H9 (cell line): ENCODE measurements at regions not wholly inside any gene's neighbourhood (a gene's known extent, or its start where the extent isn't known, plus 50 kb on each side); places are given as distances from the start of the nearest gene placed in this dataset.

Experiments
- DNase-seq: peaks from one replicate; pipeline ENCODE4 v3.0.0-alpha.2; 2017
- H2AFZ ChIP-seq: one replicate; pipeline ENCODE4 v1.6.1; 2013; ENCODE audit warnings: mild to moderate bottlenecking, low read length, control low read depth, moderate library complexity
- H2AK5ac ChIP-seq: 2 replicates; pipeline ENCODE4 v1.6.1; 2013; ENCODE audit warnings: low read length, control low read depth, mixed read lengths; ENCODE audit not compliant: insufficient read length
- H2BK120ac ChIP-seq: one replicate; pipeline ENCODE4 v1.6.1; 2013; ENCODE audit warnings: low read depth, mild to moderate bottlenecking, low read length, control low read depth, inconsistent platforms; ENCODE audit not compliant: poor library complexity, severe bottlenecking
- H2BK12ac ChIP-seq: 2 replicates; pipeline ENCODE4 v1.6.1; 2013; ENCODE audit warnings: low read length, control low read depth, mixed read lengths, low read depth; ENCODE audit not compliant: insufficient read length
- H2BK15ac ChIP-seq: 2 replicates; pipeline ENCODE4 v1.6.1; 2013; ENCODE audit warnings: low read depth, low read length, control low read depth
- H2BK20ac ChIP-seq: one replicate; pipeline ENCODE4 v1.6.1; 2013; ENCODE audit warnings: low read depth, mild to moderate bottlenecking, low read length, control low read depth, inconsistent platforms; ENCODE audit not compliant: poor library complexity, severe bottlenecking
- H2BK5ac ChIP-seq: 2 replicates; pipeline ENCODE4 v1.6.1; 2013; ENCODE audit warnings: low read length, control low read depth, mixed read lengths; ENCODE audit not compliant: insufficient read length
- H3K14ac ChIP-seq: 2 replicates; pipeline ENCODE4 v1.6.1; 2013; ENCODE audit warnings: low read length, control low read depth; ENCODE audit not compliant: insufficient read depth
- H3K18ac ChIP-seq: 2 replicates; pipeline ENCODE4 v1.6.1; 2013; ENCODE audit warnings: low read depth, mild to moderate bottlenecking, mixed read lengths, low read length, control low read depth; ENCODE audit not compliant: insufficient read length
- H3K23ac ChIP-seq: 2 replicates; pipeline ENCODE4 v1.6.1; 2013; ENCODE audit warnings: low read length, control low read depth, mixed read lengths, low read depth; ENCODE audit not compliant: insufficient read length
- H3K23me2 ChIP-seq: 2 replicates; pipeline ENCODE4 v1.6.1; 2013; ENCODE audit warnings: low read depth, mild to moderate bottlenecking, mixed read lengths, low read length, control low read depth; ENCODE audit not compliant: insufficient read length, poor library complexity, severe bottlenecking
- H3K27ac ChIP-seq: 2 replicates; pipeline ENCODE4 v1.5.1; 2013; ENCODE audit warnings: low read length, control low read depth, mixed read lengths, low read depth; ENCODE audit not compliant: insufficient read length
- H3K27me3 ChIP-seq: 2 replicates; pipeline ENCODE4 v1.6.1; 2013; ENCODE audit warnings: low read length, control low read depth, inconsistent platforms; ENCODE audit not compliant: insufficient read depth
- H3K4ac ChIP-seq: 2 replicates; pipeline ENCODE4 v1.6.1; 2013; ENCODE audit warnings: low read depth, mild to moderate bottlenecking, control low read depth, inconsistent platforms, low read length, moderate library complexity
- H3K4me1 ChIP-seq: 2 replicates; pipeline ENCODE4 v1.6.1; 2013; ENCODE audit warnings: low read length, control low read depth, inconsistent platforms; ENCODE audit not compliant: insufficient read depth
- H3K4me2 ChIP-seq: 2 replicates; pipeline ENCODE4 v1.6.1; 2013; ENCODE audit warnings: low read length, control low read depth, mixed read lengths; ENCODE audit not compliant: insufficient read length, insufficient read depth
- H3K56ac ChIP-seq: 2 replicates; pipeline ENCODE4 v1.6.1; 2013; ENCODE audit warnings: low read depth, mild to moderate bottlenecking, mixed read lengths, low read length, control low read depth; ENCODE audit not compliant: insufficient read length
- H3K79me1 ChIP-seq: 2 replicates; pipeline ENCODE4 v1.6.1; 2013; ENCODE audit warnings: low read depth, mild to moderate bottlenecking, moderate library complexity, low read length, control low read depth, inconsistent platforms; ENCODE audit not compliant: insufficient read depth, poor library complexity, severe bottlenecking
- H3K79me2 ChIP-seq: 2 replicates; pipeline ENCODE4 v1.6.1; 2013; ENCODE audit warnings: low read length, control low read depth, inconsistent platforms; ENCODE audit not compliant: insufficient read depth
- H3K9ac ChIP-seq: 2 replicates; pipeline ENCODE4 v1.6.1; 2013; ENCODE audit warnings: low read length, control low read depth, mixed read lengths; ENCODE audit not compliant: insufficient read length; ENCODE audit errors: extremely low read depth
- H3K9me3 ChIP-seq: one replicate; pipeline ENCODE4 v1.6.1; 2013; ENCODE audit warnings: low read depth, low read length, inconsistent platforms; ENCODE audit not compliant: control insufficient read depth
- H3T11ph ChIP-seq: one replicate; pipeline ENCODE4 v1.6.1; 2013; ENCODE audit warnings: mild to moderate bottlenecking, low read length, control low read depth, inconsistent platforms
- H4K20me1 ChIP-seq: one replicate; pipeline ENCODE4 v1.6.1; 2013; ENCODE audit not compliant: control insufficient read depth, insufficient read length, insufficient read depth
- H4K5ac ChIP-seq: 2 replicates; pipeline ENCODE4 v1.6.1; 2013; ENCODE audit warnings: low read depth, mild to moderate bottlenecking, mixed read lengths, low read length, control low read depth; ENCODE audit not compliant: insufficient read length
- H4K8ac ChIP-seq: replicated peaks from 2 replicates; pipeline ENCODE4 v1.6.1; 2013; ENCODE audit warnings: low read length, control low read depth, mixed read lengths, low read depth; ENCODE audit not compliant: insufficient read length
- H4K91ac ChIP-seq: 2 replicates; pipeline ENCODE4 v1.6.1; 2013; ENCODE audit warnings: low read depth, mild to moderate bottlenecking, moderate library complexity, mixed read lengths, low read length, control low read depth; ENCODE audit not compliant: insufficient read length
- H3K27ac Mint-ChIP-seq, 3 experiments: 2 replicates in 2 of 3; 3 replicates in 1 of 3; pipeline ENCODE4 v1.8.0; 2020 to 2021; ENCODE audit warnings: mixed read lengths in 3 of 3, mild to moderate bottlenecking in 1 of 3, moderate library complexity in 1 of 3
- H3K27me3 Mint-ChIP-seq: 2 replicates; pipeline ENCODE4 v1.8.0; 2021; ENCODE audit warnings: low read depth, mild to moderate bottlenecking, moderate library complexity, mixed read lengths
- H3K36me3 Mint-ChIP-seq, 3 experiments: 2 replicates in 2 of 3; 3 replicates in 1 of 3; pipeline ENCODE4 v1.8.0; 2020 to 2021; ENCODE audit warnings: low read depth in 3 of 3, mixed read lengths in 3 of 3; ENCODE audit not compliant: insufficient read depth in 1 of 3
- H3K4me1 Mint-ChIP-seq, 2 experiments: 2 replicates each; pipeline ENCODE4 v1.8.0; 2020; ENCODE audit warnings: mixed read lengths in 2 of 2
- H3K4me3 Mint-ChIP-seq, 2 experiments: 2 replicates in 1 of 2; 3 replicates in 1 of 2; pipeline ENCODE4 v1.8.0; 2020 to 2021; ENCODE audit warnings: mild to moderate bottlenecking in 2 of 2, mixed read lengths in 2 of 2, moderate library complexity in 1 of 2
- H3K9me3 Mint-ChIP-seq, 2 experiments: 2 replicates in 1 of 2; 3 replicates in 1 of 2; pipeline ENCODE4 v1.8.0; 2020; ENCODE audit warnings: mild to moderate bottlenecking in 2 of 2, mixed read lengths in 2 of 2, moderate library complexity in 1 of 2
- CTCF ChIP-seq: fragments of 200-600 bp; sonication (generic); conservative IDR thresholded peaks from 3 replicates; pipeline ENCODE4 v1.8.0; 2021; ENCODE audit warnings: antibody characterized with exemption, mild to moderate bottlenecking
- WGBS: extraction: QIAGEN DNeasy Blood & Tissue Kit; methylation state at CpG from one replicate; pipeline ENCODE4 v1.1.7; 2013; ENCODE audit warnings: missing lambda C conversion rate, low lambda C conversion rate, mixed read lengths; ENCODE audit not compliant: insufficient read length; ENCODE audit errors: extremely low coverage; 5-methylcytosine and 5-hydroxymethylcytosine counted together

- no peak overlapping the region for H3K9ac ChIP-seq
- H2BK120ac ChIP-seq: no peak overlapping the region
- H4K5ac ChIP-seq: no peak overlapping the region
- H3K18ac ChIP-seq: no peak overlapping the region
- H3K4me1 ChIP-seq: no peaks in the 10 kb centered on the region
- H2AFZ ChIP-seq: no peak overlapping the region
- no peak overlapping the region for H3K4ac ChIP-seq
- no CpG with 5 or more reads among the region's 1 CpG for WGBS
- Mint-ChIP-seq H3K36me3 (no peaks in the 10 kb centered on the region), H3K4me3 (no peak overlapping the region), H3K4me1 (peaks cover 4 to 5% of the 10 kb centered on the region in 2 experiments), H3K9me3 (no peaks in the 10 kb centered on the region; a peak in 1 of 5 replicates), H3K27ac (no peak overlapping the region), H3K27me3 (no peaks in the 10 kb centered on the region)
- no peak overlapping the region for H4K91ac ChIP-seq
- H2BK5ac ChIP-seq: no peak overlapping the region
- H3K4me2 ChIP-seq: no peak overlapping the region
- no peak overlapping the region for H2BK20ac ChIP-seq
- no peaks in the 10 kb centered on the region for H3K79me1 ChIP-seq
- no peaks in the 10 kb centered on the region for H4K20me1 ChIP-seq
- H3K14ac ChIP-seq: no peak overlapping the region
- H2BK12ac ChIP-seq: no peak overlapping the region
- H2BK15ac ChIP-seq: no peak overlapping the region
- H4K8ac ChIP-seq: no peak overlapping the region
- no peak overlapping the region for H3K56ac ChIP-seq
- no peaks in the 10 kb centered on the region for H3K27me3 ChIP-seq
- no peak overlapping the region for H2AK5ac ChIP-seq
- no peak for DNase-seq
- no peaks in the 10 kb centered on the region for H3K79me2 ChIP-seq
- no peak overlapping the region for H3K23ac ChIP-seq
- H3K27ac ChIP-seq: no peak overlapping the region
- no peaks in the 10 kb centered on the region for H3K23me2 ChIP-seq
- no peak for TF ChIP-seq CTCF
- H3T11ph ChIP-seq: no peak overlapping the region
- no peaks in the 10 kb centered on the region for H3K9me3 ChIP-seq
These were observed 357.5 kb downstream of the CAAP1 start for GRCh38 chr9:26535151-26535550.
